HG03571 (cell line): ENCODE measurements at regions not wholly inside any gene's neighbourhood (a gene's known extent, or its start where the extent isn't known, plus 50 kb on each side); places are given as distances from the start of the nearest gene placed in this dataset.

Source experiments
- ATAC-seq: cut with Tn5 transposase; IDR thresholded peaks from one replicate; pipeline ENCODE4 v1.9.1; 2021; ENCODE audit not compliant: unreplicated experiment

DNA sequence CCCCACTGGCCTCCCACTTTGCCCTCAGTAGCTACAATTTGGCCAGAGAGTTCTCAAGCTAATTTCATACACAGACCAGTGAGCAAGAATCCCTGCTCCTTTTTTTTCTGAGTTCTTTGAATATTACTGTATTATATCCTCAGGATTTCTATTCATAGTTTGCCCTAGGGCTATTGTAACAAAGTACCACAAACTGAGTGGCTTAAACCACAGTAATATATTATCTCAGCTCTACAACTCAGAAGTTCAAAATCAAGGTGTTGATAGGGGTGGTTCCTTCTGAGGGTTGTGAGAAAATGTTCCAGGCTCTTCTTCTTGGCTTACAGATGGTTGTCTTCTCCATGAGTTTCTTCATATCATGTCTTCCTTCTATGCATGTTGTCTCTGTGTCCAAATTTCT, 289.4 kb upstream of the ESRRG start:
- ATAC-seq, result no peak

- no peak for ATAC-seq
Measured at GRCh38 chr1:217011097-217011496, 287.9 kb upstream of the ESRRG start.

- ATAC-seq, result no peak
Measured at GRCh38 chr1:217010253-217010652, 287.0 kb upstream of the ESRRG start.

DNA sequence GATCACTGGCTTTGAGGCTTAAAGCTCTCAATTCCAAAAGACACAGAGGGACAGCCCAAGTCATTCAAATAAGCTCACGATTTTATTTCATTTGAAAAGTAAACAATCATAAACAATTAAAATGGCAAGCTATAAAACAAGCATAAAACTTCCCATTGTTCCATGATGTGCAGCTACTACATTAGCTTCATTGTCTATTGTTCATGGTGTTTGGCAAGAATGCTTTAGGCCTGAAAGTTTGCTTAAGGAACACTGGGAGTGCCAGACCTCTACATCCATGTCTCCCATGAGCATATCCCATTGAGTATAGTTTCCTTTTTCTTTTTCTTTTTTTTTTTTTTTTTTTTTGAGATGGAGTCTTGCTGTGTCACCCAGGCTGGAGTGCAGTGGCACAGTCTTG, 286.1 kb upstream of the ESRRG start:
- ATAC-seq, result no peak

GRCh38 chr1:217004776-217005436, 281.7 kb upstream of the ESRRG start:
- ATAC-seq, result peak; percentile 67

- no peak for ATAC-seq
Measured at GRCh38 chr1:217003355-217003754, 280.1 kb upstream of the ESRRG start.

DNA sequence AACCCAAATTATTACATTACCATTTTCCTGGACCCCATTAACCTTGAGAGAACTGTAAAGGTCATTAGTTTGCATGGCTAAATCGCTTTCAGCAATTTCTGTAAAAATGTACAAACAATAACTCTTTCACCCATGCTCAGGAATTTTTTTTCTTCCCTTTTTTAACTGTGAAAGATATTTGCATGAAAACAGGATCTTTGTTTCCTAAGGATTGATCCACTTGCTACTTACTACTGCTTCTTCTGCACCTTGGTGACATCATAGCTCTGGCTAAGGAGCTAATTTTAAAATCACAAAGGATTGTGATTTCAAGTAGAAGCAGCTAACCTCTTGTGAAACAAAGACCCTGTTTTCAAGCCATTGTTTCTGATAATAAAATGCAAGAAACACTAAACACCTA, 274.6 kb upstream of the ESRRG start:
- no peak for ATAC-seq

DNA sequence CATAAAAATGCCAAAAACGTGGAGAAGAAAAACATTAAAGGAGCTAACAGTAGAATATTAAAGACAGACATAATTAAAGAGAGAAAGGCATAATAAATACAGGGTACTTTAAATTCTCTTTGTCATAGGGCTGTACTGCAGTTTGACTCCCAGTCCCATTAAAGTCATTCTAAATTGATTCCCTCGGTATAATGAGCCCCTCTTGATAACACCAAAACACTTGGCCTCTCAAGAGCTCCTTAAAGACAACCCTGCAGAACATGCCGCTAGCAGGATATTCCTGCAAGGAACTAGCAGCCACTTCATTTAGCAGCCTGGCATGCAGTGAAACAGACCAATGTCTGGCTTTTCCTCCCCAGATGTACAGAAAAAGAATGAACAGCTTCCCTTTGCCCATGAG, 273.8 kb upstream of the ESRRG start:
- ATAC-seq, result no peak

GRCh38 chr1:216984536-216984935, 261.3 kb upstream of the ESRRG start:
- ATAC-seq, result no peak

DNA sequence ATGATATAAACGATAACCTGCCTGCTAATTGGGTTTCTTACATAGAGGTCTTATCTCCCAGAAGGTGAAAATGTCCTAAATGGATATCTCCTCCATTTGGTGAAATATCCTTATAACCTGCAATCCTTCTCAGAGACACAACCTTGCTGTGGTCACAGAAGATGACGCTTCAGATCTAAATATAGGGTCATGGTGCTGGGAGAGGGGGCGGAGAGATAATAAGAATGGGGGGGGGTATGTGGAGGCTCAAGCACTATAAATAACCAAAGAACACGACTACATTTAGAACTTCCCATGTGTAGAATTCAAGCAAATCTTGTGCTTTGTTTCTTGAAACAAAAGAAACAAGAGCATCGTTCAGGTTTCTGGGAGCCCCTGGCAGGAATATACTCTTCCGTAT, 260.6 kb upstream of the ESRRG start:
- ATAC-seq, result no peak

DNA sequence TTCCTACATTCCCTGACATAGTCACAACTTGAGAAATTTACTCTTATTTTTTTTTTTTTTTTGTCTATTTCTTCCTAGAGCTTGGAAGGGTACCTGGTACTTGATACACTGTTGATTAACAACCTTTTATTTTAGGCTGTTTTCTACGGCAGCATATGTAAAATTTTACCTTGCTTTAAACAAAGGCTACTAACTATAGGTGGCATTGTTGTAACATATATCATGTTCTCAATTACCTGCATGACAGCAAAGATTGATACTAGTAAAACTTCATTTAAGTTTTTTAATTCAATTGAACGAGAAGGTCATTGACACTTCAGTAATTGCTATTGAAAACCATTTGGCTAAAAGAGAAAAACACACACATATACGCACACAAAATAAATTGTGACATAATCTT, 238.3 kb upstream of the ESRRG start:
- ATAC-seq, result no peak

DNA sequence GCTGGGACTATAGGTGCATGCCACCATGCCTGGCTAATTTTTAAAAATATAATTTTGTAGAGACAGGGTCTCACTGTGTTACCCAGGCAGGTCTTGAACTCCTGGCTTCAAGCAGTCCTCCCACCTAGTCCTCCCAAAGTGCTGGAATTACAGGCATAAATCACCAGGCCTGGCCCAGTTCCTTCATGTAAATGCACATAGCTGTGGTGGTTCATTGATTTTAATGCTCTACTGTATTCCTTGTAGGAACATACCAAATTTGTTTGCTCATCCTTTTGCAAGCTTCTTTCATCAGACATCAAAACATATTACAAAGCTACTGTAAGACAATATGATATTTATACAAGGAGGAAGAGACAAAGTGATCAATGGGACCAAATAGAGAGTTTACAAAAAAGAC, 237.5 kb upstream of the ESRRG start:
- no peak for ATAC-seq

- ATAC-seq, result no peak
Measured at GRCh38 chr1:216958569-216958968, 235.3 kb upstream of the ESRRG start.

DNA sequence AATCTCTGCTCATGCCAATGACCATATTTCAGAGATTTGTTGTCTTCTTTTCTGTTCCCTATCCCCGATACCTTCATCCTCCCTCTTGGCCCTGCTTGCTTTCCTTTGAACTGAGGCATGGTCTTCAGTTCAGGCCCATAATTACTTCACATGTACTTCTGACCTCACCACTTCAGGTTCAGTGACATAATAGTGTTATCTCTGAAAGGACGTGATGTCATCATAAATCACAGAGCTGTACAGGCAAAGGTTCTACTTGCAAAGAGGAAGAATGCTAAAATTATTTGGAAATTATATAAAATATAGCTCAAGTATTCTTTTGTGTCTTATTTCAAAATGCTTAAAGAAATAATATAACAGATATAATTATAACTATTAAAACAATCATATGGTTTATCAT, 230.3 kb upstream of the ESRRG start:
- no peak for ATAC-seq

DNA sequence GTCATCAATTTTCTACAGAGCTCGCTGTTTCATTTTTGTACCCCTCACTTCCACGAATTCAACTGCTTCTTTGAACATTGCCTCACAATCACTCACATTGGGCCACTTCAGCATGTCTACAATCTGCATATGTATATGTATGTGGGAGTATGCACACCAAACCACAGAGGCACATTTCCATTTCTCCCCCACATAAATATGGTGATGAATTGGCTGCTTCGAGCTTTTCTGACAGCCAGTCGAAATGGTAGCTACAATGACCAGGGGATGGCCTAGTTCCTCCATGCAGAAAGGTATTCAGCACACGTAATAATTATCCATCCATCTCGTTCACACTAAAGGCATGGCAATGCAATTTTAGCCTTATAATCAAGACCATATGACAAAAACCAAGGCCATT, 229.6 kb upstream of the ESRRG start:
- no peak for ATAC-seq

DNA sequence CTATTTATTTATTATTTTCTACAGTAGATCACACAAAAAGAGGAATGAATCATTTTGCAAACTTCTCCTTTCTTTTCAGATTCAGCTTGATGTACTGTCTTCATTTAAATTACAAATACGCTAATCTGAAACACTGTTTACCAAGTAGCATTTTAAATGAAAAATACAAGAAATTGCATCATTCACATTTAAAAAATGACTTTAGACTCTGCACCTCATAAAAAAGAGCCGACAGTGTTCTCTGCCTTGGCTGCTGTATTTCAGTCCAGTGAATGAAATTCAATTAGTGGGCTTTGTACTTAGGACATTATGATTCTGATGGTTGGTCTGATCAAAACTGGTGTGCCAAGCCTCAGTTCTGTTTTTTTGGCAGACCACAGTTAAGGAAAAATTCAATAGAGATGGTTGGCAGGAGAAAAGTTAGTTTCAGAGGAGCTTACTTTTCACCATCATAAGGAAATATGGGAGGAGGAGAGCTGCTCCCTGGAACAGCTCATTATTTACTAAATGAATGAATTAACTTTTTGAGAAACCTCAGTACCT, 222.4 kb upstream of the ESRRG start:
- no peak for ATAC-seq

- no peak for ATAC-seq
Measured at GRCh38 chr1:216944864-216945510, 221.8 kb upstream of the ESRRG start.

GRCh38 chr1:216937491-216937890, 214.3 kb upstream of the ESRRG start:
- ATAC-seq, result no peak

DNA sequence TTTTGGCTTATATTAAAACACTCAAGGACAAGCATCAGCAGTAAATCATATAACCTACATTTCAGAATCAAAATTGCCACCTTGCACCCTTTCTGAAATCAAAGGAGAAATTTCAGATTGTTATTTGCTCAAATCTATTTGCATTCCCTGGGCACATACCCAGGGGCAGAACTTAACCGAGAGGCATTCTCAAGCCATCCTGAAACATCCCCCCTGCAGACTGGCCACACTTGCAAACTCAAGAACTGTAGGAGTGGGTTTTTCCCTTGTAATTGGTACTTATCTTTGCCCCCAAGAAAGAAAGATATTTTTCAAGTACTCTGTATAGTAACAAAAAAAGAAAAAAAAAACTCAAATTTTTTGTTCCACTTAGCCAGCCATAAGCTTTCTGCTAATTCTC, 213.6 kb upstream of the ESRRG start:
- ATAC-seq, result no peak

DNA sequence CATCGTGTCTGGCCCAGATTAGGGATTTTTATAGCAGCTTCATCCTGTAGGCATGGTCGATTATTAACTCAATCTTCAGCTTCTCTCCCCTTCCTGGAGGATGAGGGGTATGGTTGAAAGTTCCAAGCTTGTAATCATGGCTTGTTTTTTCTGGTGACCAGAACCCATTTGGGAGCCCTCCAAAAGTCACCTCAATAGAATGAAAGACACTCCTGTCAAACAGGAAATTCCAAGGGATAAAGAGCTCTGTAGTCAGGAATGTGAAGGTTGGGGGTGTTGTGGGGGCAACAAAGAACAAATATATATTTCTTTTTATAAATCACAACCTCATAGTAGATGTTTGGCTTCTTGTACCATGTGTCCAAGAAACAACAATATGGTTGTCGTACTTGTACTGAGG, 212.7 kb upstream of the ESRRG start:
- no peak for ATAC-seq

GRCh38 chr1:216932424-216932823, 209.2 kb upstream of the ESRRG start:
- ATAC-seq, result no peak

DNA sequence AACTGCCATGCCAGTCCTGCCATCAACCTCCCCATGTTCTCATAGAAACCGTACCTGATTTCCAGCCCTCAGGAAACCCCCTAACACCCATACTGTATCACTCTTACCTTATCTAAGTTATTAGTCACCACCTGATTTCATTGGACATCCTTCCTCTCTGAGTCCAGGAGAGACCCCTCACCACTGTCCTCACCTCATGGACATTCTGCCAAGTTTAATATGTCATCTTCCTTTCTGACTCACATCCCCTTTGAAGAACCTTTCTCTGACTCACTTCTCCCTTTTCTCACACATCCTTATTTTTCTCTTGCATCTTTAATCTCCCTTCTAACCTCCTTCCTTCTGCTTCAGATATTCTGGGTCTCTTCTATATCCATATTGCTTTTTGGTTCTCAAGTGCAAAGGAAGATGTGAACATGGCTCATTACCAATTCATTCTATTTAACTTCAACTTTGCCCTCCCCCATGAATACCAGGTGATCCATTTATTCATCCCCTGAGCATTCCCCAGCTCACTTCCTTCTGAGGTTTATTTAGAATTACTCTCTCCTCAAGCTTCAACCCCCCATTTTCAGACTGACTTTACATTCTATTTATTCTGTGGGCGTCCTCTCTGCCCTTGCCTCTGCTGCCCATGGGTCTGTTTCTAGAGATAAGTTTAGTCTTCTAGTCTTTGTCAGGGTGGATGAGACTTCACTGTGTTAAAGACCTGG, 206.8 kb upstream of the ESRRG start:
- ATAC-seq, result no peak
